ENCODE measurements at regions not wholly inside any gene's neighbourhood (a gene's known extent, or its start where the extent isn't known, plus 50 kb on each side); places are given as distances from the start of the nearest gene placed in this dataset.

GRCh38 chrX:99857455-99857854 lies 552.6 kb downstream of the PCDH19 start:
- no CpG with 5 or more reads among the region's 1 CpG for WGBS
- Histone ChIP-seq H3K27me3 (ENCODE audit: insufficient read depth, low read length) (no peaks in the 10 kb centered on the region), H3K27ac (ENCODE audit: low read depth, low read length) (no peak overlapping the region), H3K4me3 (ENCODE audit: low read length) (no peak overlapping the region), H3K9me3 (ENCODE audit: insufficient read depth, low read depth, low read length) (no peaks in the 10 kb centered on the region), H3K36me3 (ENCODE audit: insufficient read depth, low read length) (no peaks in the 10 kb centered on the region), H3K4me1 (ENCODE audit: insufficient read depth, low read length) (no peaks in the 10 kb centered on the region), H3K9ac (ENCODE audit: low read depth, low read length) (no peak overlapping the region)

- no peak overlapping the region for H3K27ac ChIP-seq (ENCODE audit: low read depth, low read length)
- 100% methylated on average over 1 of the region's 1 CpG for WGBS
- H3K27me3 ChIP-seq (ENCODE audit: insufficient read depth, low read length): no peaks in the 10 kb centered on the region
- no peaks in the 10 kb centered on the region for H3K4me1 ChIP-seq (ENCODE audit: insufficient read depth, low read length)
- H3K36me3 ChIP-seq (ENCODE audit: insufficient read depth, low read length): no peaks in the 10 kb centered on the region
- no peak overlapping the region for H3K4me3 ChIP-seq (ENCODE audit: low read length)
- no peaks in the 10 kb centered on the region for H3K9me3 ChIP-seq (ENCODE audit: insufficient read depth, low read depth, low read length)
- no peak overlapping the region for H3K9ac ChIP-seq (ENCODE audit: low read depth, low read length)
These were observed 576.3 kb downstream of the PCDH19 start for GRCh38 chrX:99833821-99834220.

GRCh38 chrX:99820197-99820596 lies 589.9 kb downstream of the PCDH19 start:
- H3K4me3 ChIP-seq (ENCODE audit: low read length): no peak overlapping the region
- H3K27me3 ChIP-seq (ENCODE audit: insufficient read depth, low read length): no peaks in the 10 kb centered on the region
- H3K27ac ChIP-seq (ENCODE audit: low read depth, low read length): no peak overlapping the region
- no peaks in the 10 kb centered on the region for H3K9me3 ChIP-seq (ENCODE audit: insufficient read depth, low read depth, low read length)
- H3K9ac ChIP-seq (ENCODE audit: low read depth, low read length): no peak overlapping the region
- 90% methylated on average over 2 of the region's 2 CpGs for WGBS
- H3K4me1 ChIP-seq (ENCODE audit: insufficient read depth, low read length): no peaks in the 10 kb centered on the region
- H3K36me3 ChIP-seq (ENCODE audit: insufficient read depth, low read length): no peaks in the 10 kb centered on the region

- Histone ChIP-seq H3K9me3 (ENCODE audit: insufficient read depth, low read depth, low read length) (no peaks in the 10 kb centered on the region), H3K27ac (ENCODE audit: low read depth, low read length) (no peak overlapping the region), H3K27me3 (ENCODE audit: insufficient read depth, low read length) (no peaks in the 10 kb centered on the region), H3K4me1 (ENCODE audit: insufficient read depth, low read length) (no peaks in the 10 kb centered on the region), H3K36me3 (ENCODE audit: insufficient read depth, low read length) (no peaks in the 10 kb centered on the region), H3K9ac (ENCODE audit: low read depth, low read length) (no peak overlapping the region), H3K4me3 (ENCODE audit: low read length) (no peak overlapping the region)
- no CpG with 5 or more reads among the region's 1 CpG for WGBS
These were observed 610.1 kb downstream of the PCDH19 start for GRCh38 chrX:99800016-99800415.

GRCh38 chrX:99798936-99799335 lies 611.1 kb downstream of the PCDH19 start:
- Histone ChIP-seq H3K27ac (ENCODE audit: low read depth, low read length) (no peak overlapping the region), H3K4me3 (ENCODE audit: low read length) (no peak overlapping the region), H3K9me3 (ENCODE audit: insufficient read depth, low read depth, low read length) (no peaks in the 10 kb centered on the region), H3K9ac (ENCODE audit: low read depth, low read length) (no peak overlapping the region), H3K4me1 (ENCODE audit: insufficient read depth, low read length) (no peaks in the 10 kb centered on the region), H3K36me3 (ENCODE audit: insufficient read depth, low read length) (no peaks in the 10 kb centered on the region), H3K27me3 (ENCODE audit: insufficient read depth, low read length) (no peaks in the 10 kb centered on the region)
- WGBS: 62% methylated on average over 3 of the region's 3 CpGs

- Histone ChIP-seq H3K36me3 (ENCODE audit: insufficient read depth, low read length) (no peaks in the 10 kb centered on the region), H3K9ac (ENCODE audit: low read depth, low read length) (no peak overlapping the region), H3K27me3 (ENCODE audit: insufficient read depth, low read length) (no peaks in the 10 kb centered on the region), H3K9me3 (ENCODE audit: insufficient read depth, low read depth, low read length) (no peaks in the 10 kb centered on the region), H3K27ac (ENCODE audit: low read depth, low read length) (no peak overlapping the region), H3K4me1 (ENCODE audit: insufficient read depth, low read length) (no peaks in the 10 kb centered on the region), H3K4me3 (ENCODE audit: low read length) (no peak overlapping the region)
- WGBS: no CpG with 5 or more reads among the region's 1 CpG
These were observed 614.6 kb downstream of the PCDH19 start for GRCh38 chrX:99795495-99795894.

GRCh38 chrX:99782516-99783040 lies 627.5 kb downstream of the PCDH19 start:
- WGBS: 80% methylated on average over 1 of the region's 3 CpGs
- Histone ChIP-seq H3K27me3 (ENCODE audit: insufficient read depth, low read length) (no peaks in the 10 kb centered on the region), H3K9me3 (ENCODE audit: insufficient read depth, low read depth, low read length) (no peaks in the 10 kb centered on the region), H3K4me3 (ENCODE audit: low read length) (no peak overlapping the region), H3K36me3 (ENCODE audit: insufficient read depth, low read length) (no peaks in the 10 kb centered on the region), H3K27ac (ENCODE audit: low read depth, low read length) (no peak overlapping the region), H3K9ac (ENCODE audit: low read depth, low read length) (no peak overlapping the region), H3K4me1 (ENCODE audit: insufficient read depth, low read length) (no peaks in the 10 kb centered on the region)

- Histone ChIP-seq H3K4me3 (ENCODE audit: low read length) (no peak overlapping the region), H3K9ac (ENCODE audit: low read depth, low read length) (no peak overlapping the region), H3K27ac (ENCODE audit: low read depth, low read length) (no peak overlapping the region), H3K36me3 (ENCODE audit: insufficient read depth, low read length) (no peaks in the 10 kb centered on the region), H3K4me1 (ENCODE audit: insufficient read depth, low read length) (no peaks in the 10 kb centered on the region), H3K9me3 (ENCODE audit: insufficient read depth, low read depth, low read length) (no peaks in the 10 kb centered on the region), H3K27me3 (ENCODE audit: insufficient read depth, low read length) (no peaks in the 10 kb centered on the region)
- 95% methylated on average over 1 of the region's 1 CpG for WGBS
These were observed 632.2 kb downstream of the PCDH19 start for GRCh38 chrX:99777912-99778311.

GRCh38 chrX:99761731-99762130 lies 648.3 kb downstream of the PCDH19 start:
- no peaks in the 10 kb centered on the region for H3K36me3 ChIP-seq (ENCODE audit: insufficient read depth, low read length)
- no peak overlapping the region for H3K4me3 ChIP-seq (ENCODE audit: low read length)
- 93% methylated on average over 2 of the region's 3 CpGs for WGBS
- no peak overlapping the region for H3K27ac ChIP-seq (ENCODE audit: low read depth, low read length)
- H3K27me3 ChIP-seq (ENCODE audit: insufficient read depth, low read length): no peaks in the 10 kb centered on the region
- no peak overlapping the region for H3K9ac ChIP-seq (ENCODE audit: low read depth, low read length)
- no peaks in the 10 kb centered on the region for H3K4me1 ChIP-seq (ENCODE audit: insufficient read depth, low read length)
- no peaks in the 10 kb centered on the region for H3K9me3 ChIP-seq (ENCODE audit: insufficient read depth, low read depth, low read length)

- Histone ChIP-seq H3K27me3 (ENCODE audit: insufficient read depth, low read length) (no peaks in the 10 kb centered on the region), H3K27ac (ENCODE audit: low read depth, low read length) (no peak overlapping the region), H3K9ac (ENCODE audit: low read depth, low read length) (no peak overlapping the region), H3K4me1 (ENCODE audit: insufficient read depth, low read length) (no peaks in the 10 kb centered on the region; the same call in 1 of the 2 replicates), H3K36me3 (ENCODE audit: insufficient read depth, low read length) (no peaks in the 10 kb centered on the region), H3K9me3 (ENCODE audit: insufficient read depth, low read depth, low read length) (0 out of 2 replicates have a peak, but pooled peaks cover 4% of the 10 kb centered on the region), H3K4me3 (ENCODE audit: low read length) (no peak overlapping the region)
- WGBS: 98% methylated on average over 3 of the region's 4 CpGs
These were observed 657.3 kb downstream of the PCDH19 start for GRCh38 chrX:99752776-99753175.

- 67% methylated on average over 1 of the region's 1 CpG for WGBS
- H3K9me3 ChIP-seq (ENCODE audit: insufficient read depth, low read depth, low read length): 0 out of 2 replicates have a peak, but pooled peaks cover 4% of the 10 kb centered on the region
These were observed 659.4 kb downstream of the PCDH19 start for GRCh38 chrX:99750721-99751120.

GRCh38 chrX:99722094-99722493 lies 688.0 kb downstream of the PCDH19 start:
- no peaks in the 10 kb centered on the region for H3K9me3 ChIP-seq (ENCODE audit: insufficient read depth, low read depth, low read length)
- WGBS: 100% methylated on average over 2 of the region's 3 CpGs
- H3K4me1 ChIP-seq (ENCODE audit: insufficient read depth, low read length): no peaks in the 10 kb centered on the region; the same call in 1 of the 2 replicates
- H3K4me3 ChIP-seq (ENCODE audit: low read length): no peak overlapping the region
- H3K9ac ChIP-seq (ENCODE audit: low read depth, low read length): no peak overlapping the region
- H3K27me3 ChIP-seq (ENCODE audit: insufficient read depth, low read length): no peaks in the 10 kb centered on the region
- H3K36me3 ChIP-seq (ENCODE audit: insufficient read depth, low read length): no peaks in the 10 kb centered on the region
- no peak overlapping the region for H3K27ac ChIP-seq (ENCODE audit: low read depth, low read length)

More at GRCh38 chrX:99750721-99751120, 659.4 kb downstream of the PCDH19 start:
- H3K4me3 ChIP-seq (ENCODE audit: low read length): no peak overlapping the region
- no peaks in the 10 kb centered on the region; the same call in 1 of the 2 replicates for H3K4me1 ChIP-seq (ENCODE audit: insufficient read depth, low read length)
- no peak overlapping the region for H3K9ac ChIP-seq (ENCODE audit: low read depth, low read length)
- no peak overlapping the region for H3K27ac ChIP-seq (ENCODE audit: low read depth, low read length)
- no peaks in the 10 kb centered on the region for H3K36me3 ChIP-seq (ENCODE audit: insufficient read depth, low read length)
- no peaks in the 10 kb centered on the region for H3K27me3 ChIP-seq (ENCODE audit: insufficient read depth, low read length)
